ENCODE measurements at regions not wholly inside any gene's neighbourhood (a gene's known extent, or its start where the extent isn't known, plus 50 kb on each side); places are given as distances from the start of the nearest gene placed in this dataset.

DNA sequence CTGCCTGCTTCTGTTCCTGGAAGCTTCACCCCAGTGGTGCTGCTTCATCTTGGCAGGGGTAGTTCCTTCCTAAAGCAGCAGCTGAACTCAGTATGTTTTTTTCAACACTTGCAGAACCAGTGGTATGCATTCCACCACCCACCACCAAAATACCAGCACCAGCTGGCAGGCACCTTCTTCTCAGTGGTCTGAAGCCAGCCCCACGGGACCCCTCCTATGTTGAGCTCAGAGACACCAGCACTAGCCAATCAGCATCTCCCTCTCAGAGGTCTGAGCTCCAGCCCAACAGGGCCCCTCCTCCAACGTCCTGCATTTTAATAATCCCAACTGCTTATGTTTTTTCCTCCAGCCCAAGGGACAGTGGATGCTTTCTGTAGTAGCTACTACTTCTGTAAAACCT, 299.6 kb upstream of the CCL2 start:
- no peak for TF ChIP-seq POLR2A (IDR thresholded peaks at IDR 0.05)
- TF ChIP-seq, protein P1, sequence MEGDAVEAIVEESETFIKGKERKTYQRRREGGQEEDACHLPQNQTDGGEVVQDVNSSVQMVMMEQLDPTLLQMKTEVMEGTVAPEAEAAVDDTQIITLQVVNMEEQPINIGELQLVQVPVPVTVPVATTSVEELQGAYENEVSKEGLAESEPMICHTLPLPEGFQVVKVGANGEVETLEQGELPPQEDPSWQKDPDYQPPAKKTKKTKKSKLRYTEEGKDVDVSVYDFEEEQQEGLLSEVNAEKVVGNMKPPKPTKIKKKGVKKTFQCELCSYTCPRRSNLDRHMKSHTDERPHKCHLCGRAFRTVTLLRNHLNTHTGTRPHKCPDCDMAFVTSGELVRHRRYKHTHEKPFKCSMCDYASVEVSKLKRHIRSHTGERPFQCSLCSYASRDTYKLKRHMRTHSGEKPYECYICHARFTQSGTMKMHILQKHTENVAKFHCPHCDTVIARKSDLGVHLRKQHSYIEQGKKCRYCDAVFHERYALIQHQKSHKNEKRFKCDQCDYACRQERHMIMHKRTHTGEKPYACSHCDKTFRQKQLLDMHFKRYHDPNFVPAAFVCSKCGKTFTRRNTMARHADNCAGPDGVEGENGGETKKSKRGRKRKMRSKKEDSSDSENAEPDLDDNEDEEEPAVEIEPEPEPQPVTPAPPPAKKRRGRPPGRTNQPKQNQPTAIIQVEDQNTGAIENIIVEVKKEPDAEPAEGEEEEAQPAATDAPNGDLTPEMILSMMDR (IDR thresholded peaks at IDR 0.05): no peak
